Neural progenitor cell (in vitro differentiated cells): ENCODE measurements at regions not wholly inside any gene's neighbourhood (a gene's known extent, or its start where the extent isn't known, plus 50 kb on each side); places are given as distances from the start of the nearest gene placed in this dataset.

ENCODE experiments used
- EZH2 ChIP-seq: fragments of 200-600 bp; sonication (generic); IDR thresholded peaks from 2 replicates; pipeline ENCODE4 v1.6.1; 2017; ENCODE audit warnings: antibody characterized with exemption, mild to moderate bottlenecking, moderate library complexity
- EZH2phosphoT487 ChIP-seq: fragments of 200-600 bp; sonication (generic); IDR thresholded peaks from 2 replicates; pipeline ENCODE4 v1.6.1; 2017; ENCODE audit warnings: antibody characterized with exemption
- TF ChIP-seq, protein P1 (sequence below): fragments of 200-600 bp; sonication (generic); IDR thresholded peaks from 2 replicates; pipeline ENCODE4 v1.5.1; 2017; ENCODE audit warnings: antibody characterized with exemption, mild to moderate bottlenecking

DNA sequence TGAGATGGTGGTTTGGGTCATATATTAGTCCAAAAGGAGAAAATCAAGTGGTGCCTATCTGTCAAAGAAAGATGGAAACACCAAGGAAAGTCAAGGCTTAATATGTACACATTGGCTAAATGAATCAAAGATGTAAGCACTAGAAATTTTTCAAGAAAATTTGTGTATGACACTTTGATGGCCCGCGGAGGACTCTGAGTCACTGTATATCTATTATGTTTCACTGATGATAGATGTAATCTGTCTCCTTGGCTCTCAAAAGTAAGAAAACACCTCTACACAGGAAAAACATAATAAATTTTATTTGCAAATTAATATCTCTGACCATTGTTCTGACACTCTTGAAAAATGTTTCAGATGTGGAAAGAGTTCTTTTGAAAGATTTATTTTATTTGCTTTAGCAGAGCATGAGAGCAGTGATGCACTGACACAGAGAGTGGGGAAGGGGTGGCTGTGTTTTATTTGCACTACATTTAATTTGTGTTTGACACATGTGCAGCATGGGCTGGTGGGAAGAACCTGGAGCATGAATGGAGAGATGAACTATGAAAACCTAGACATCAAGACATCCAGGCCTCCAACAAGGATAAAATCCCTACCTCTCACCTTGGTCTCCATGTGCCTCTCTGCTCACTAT is 180.8 kb upstream of the GAS1 start:
- TF ChIP-seq, protein P1, sequence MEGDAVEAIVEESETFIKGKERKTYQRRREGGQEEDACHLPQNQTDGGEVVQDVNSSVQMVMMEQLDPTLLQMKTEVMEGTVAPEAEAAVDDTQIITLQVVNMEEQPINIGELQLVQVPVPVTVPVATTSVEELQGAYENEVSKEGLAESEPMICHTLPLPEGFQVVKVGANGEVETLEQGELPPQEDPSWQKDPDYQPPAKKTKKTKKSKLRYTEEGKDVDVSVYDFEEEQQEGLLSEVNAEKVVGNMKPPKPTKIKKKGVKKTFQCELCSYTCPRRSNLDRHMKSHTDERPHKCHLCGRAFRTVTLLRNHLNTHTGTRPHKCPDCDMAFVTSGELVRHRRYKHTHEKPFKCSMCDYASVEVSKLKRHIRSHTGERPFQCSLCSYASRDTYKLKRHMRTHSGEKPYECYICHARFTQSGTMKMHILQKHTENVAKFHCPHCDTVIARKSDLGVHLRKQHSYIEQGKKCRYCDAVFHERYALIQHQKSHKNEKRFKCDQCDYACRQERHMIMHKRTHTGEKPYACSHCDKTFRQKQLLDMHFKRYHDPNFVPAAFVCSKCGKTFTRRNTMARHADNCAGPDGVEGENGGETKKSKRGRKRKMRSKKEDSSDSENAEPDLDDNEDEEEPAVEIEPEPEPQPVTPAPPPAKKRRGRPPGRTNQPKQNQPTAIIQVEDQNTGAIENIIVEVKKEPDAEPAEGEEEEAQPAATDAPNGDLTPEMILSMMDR = no peak
- TF ChIP-seq EZH2 (no peak), EZH2phosphoT487 (no peak)
